ENCODE measurements at regions not wholly inside any gene's neighbourhood (a gene's known extent, or its start where the extent isn't known, plus 50 kb on each side); places are given as distances from the start of the nearest gene placed in this dataset.

GRCh38 chr5:164600274-164600673 lies 1094.9 kb downstream of the MAT2B start (continued):
- TF ChIP-seq JUN (CRISPR knock-in tag; IDR thresholded peaks at IDR 0.05) (no peak), HMGA2 (CRISPR knock-in tag; IDR thresholded peaks at IDR 0.05) (no peak), JAZF1 (CRISPR knock-in tag; IDR thresholded peaks at IDR 0.05) (no peak), ARID4B (CRISPR knock-in tag; IDR thresholded peaks at IDR 0.05; ENCODE audit: borderline replicate concordance) (no peak)

- Mint-ChIP-seq H3K36me3 (no peaks in the 10 kb centered on the region), H3K4me1 (no peaks in the 10 kb centered on the region), H3K27ac (no peak overlapping the region), H3K9me3 (peaks cover 13% of the 10 kb centered on the region), H3K4me3 (no peak overlapping the region), H3K27me3 (ENCODE audit: low read depth) (no peaks in the 10 kb centered on the region)
- CTCF ChIA-PET, result no interaction called here
- POLR2A ChIA-PET, result no interaction called here
- no peak for DNase-seq (ENCODE audit: low spot score)
- ATAC-seq, result no peak
- TF ChIP-seq TP53 (CRISPR knock-in tag; IDR thresholded peaks at IDR 0.05) (no peak), ERG (CRISPR knock-in tag; IDR thresholded peaks at IDR 0.05) (no peak), FOXP1 (CRISPR knock-in tag; IDR thresholded peaks at IDR 0.05; ENCODE audit: borderline replicate concordance) (no peak), SMAD4 (CRISPR knock-in tag; IDR thresholded peaks at IDR 0.05) (no peak), HMGXB4 (CRISPR knock-in tag; IDR thresholded peaks at IDR 0.05) (no peak), NFE2L1 (CRISPR knock-in tag; IDR thresholded peaks at IDR 0.05) (no peak), GRHL2 (CRISPR knock-in tag; IDR thresholded peaks at IDR 0.05; ENCODE audit: insufficient replicate concordance, severe bottlenecking) (no peak), ZNF671 (CRISPR knock-in tag; IDR thresholded peaks at IDR 0.05) (no peak), SOX15 (CRISPR knock-in tag; IDR thresholded peaks at IDR 0.05) (no peak), ATF6 (CRISPR knock-in tag; IDR thresholded peaks at IDR 0.05) (no peak), SMAD3 (CRISPR knock-in tag; IDR thresholded peaks at IDR 0.05; ENCODE audit: borderline replicate concordance) (no peak), ATF3 (CRISPR knock-in tag; conservative IDR thresholded peaks at IDR 0.05) (no peak), CREM (CRISPR knock-in tag; IDR thresholded peaks at IDR 0.05) (no peak), AR (CRISPR knock-in tag; IDR thresholded peaks at IDR 0.05) (no peak), RORB (CRISPR knock-in tag; IDR thresholded peaks at IDR 0.05) (no peak), MAX (CRISPR knock-in tag; IDR thresholded peaks at IDR 0.05) (no peak)
These were observed 1095.6 kb downstream of the MAT2B start for GRCh38 chr5:164600929-164601535.
